HCT116 (cell line): ENCODE measurements at regions not wholly inside any gene's neighbourhood (a gene's known extent, or its start where the extent isn't known, plus 50 kb on each side); places are given as distances from the start of the nearest gene placed in this dataset.

Experiments used
- ATAC-seq: fragments of 200-7000 bp; cut with Tn5 transposase; 2 replicates; pipeline ENCODE4 v1.9.1; 2020; ENCODE audit warnings: mild to moderate bottlenecking, moderate library complexity
- BruUV-seq: library from RNA; stranded (reverse); fragments of 400-500 nt; replicated peaks from 2 replicates; lab custom pipeline; 2021; lab: Mats Ljungman, UMichigan
- CTCF ChIA-PET: fragments of 300-600 bp; sonication (Branson Sonifier 250); formaldehyde crosslinking; loops from one replicate; lab custom pipeline; 2021; ENCODE audit warnings: antibody characterized with exemption; lab: Charles Lee
- POLR2A ChIA-PET: fragments of 300-600, 350-600 bp; sonication (Branson Sonifier 250); formaldehyde crosslinking; loops from one replicate; lab custom pipeline; 2021; ENCODE audit warnings: antibody characterized with exemption; lab: Charles Lee
- RAD21 ChIA-PET, 2 experiments: fragments of 300-600 bp; sonication (Branson Sonifier 250); formaldehyde crosslinking; loops; one replicate each; lab custom pipeline; 2023; ENCODE audit warnings: low total read pairs in 2 of 2; ENCODE audit not compliant: uncharacterized antibody in 2 of 2, unreplicated experiment in 2 of 2, low non-redundant PET in 1 of 2; lab: Charles Lee
- DNase-seq: peaks from one replicate; pipeline ENCODE4 v3.0.0-alpha.2; 2010; ENCODE audit warnings: low read depth, low spot score
- H2AFZ ChIP-seq: fragments of 200-600 bp; shearing (Covaris generic), sonication (generic); 2 replicates; pipeline ENCODE4 v1.6.1; 2017; ENCODE audit warnings: low read depth, mixed run types, mixed read lengths, antibody characterized with exemption, low read length; ENCODE audit not compliant: poor library complexity, severe bottlenecking
- H3K27ac ChIP-seq: 2 replicates; pipeline ENCODE4 v1.5.1; 2012; ENCODE audit warnings: low read depth, low read length
- H3K27me3 ChIP-seq: fragments of 200-600 bp; sonication (generic); 2 replicates; pipeline ENCODE4 v1.6.1; 2016; ENCODE audit warnings: mixed run types, low read length, mixed read lengths; ENCODE audit not compliant: insufficient read depth
- H3K36me3 ChIP-seq, 2 experiments: fragments of 200-500 bp in 1 of 2; fragments of 200-600 bp in 1 of 2; sonication (Bioruptor generic) in 1 of 2; sonication (generic) in 1 of 2; 2 replicates each; pipeline versions ENCODE4 v1.5.1 to v1.6.1; 2014 to 2016; ENCODE audit warnings: low read length in 2 of 2, inconsistent platforms in 1 of 2, mixed read lengths in 1 of 2, mixed run types in 1 of 2; ENCODE audit not compliant: insufficient read depth in 2 of 2, control insufficient read depth in 1 of 2
- H3K4me1 ChIP-seq, 2 experiments: fragments of 200-600 bp in 1 of 2; sonication (generic) in 1 of 2; 2 replicates each; pipeline versions ENCODE4 v1.5.1 to v1.6.1; 2012 to 2017; ENCODE audit warnings: low read length in 2 of 2, inconsistent platforms in 1 of 2, mild to moderate bottlenecking in 1 of 2, mixed read lengths in 1 of 2, mixed run types in 1 of 2, moderate library complexity in 1 of 2; ENCODE audit not compliant: insufficient read depth in 2 of 2, control insufficient read depth in 1 of 2
- H3K4me2 ChIP-seq: fragments of 200-600 bp; sonication (generic); 2 replicates; pipeline ENCODE4 v1.6.1; 2017; ENCODE audit warnings: mixed run types, low read length, mixed read lengths
- H3K4me3 ChIP-seq, 2 experiments: fragments of 200-600 bp in 1 of 2; sonication (generic) in 1 of 2; replicated peaks in 1 of 2; 2 replicates each; pipeline ENCODE4 v1.5.1; 2011 to 2016; ENCODE audit warnings: low read length in 2 of 2, control low read depth in 1 of 2, low read depth in 1 of 2, mild to moderate bottlenecking in 1 of 2, mixed read lengths in 1 of 2, mixed run types in 1 of 2
- H3K79me2 ChIP-seq: fragments of 200-600 bp; sonication (generic); 2 replicates; pipeline ENCODE4 v1.6.1; 2017; ENCODE audit warnings: mild to moderate bottlenecking, mixed run types, low read length, moderate library complexity, mixed read lengths; ENCODE audit not compliant: insufficient read depth
- H3K9ac ChIP-seq: fragments of 200-600 bp; sonication (generic); 2 replicates; pipeline ENCODE4 v1.6.1; 2016; ENCODE audit warnings: low read length, mixed read lengths
- H3K9me2 ChIP-seq: fragments of 200-600 bp; sonication (generic), shearing (Covaris generic); 2 replicates; pipeline ENCODE4 v1.6.1; 2017; ENCODE audit warnings: mixed run types, mild to moderate bottlenecking, moderate library complexity; ENCODE audit not compliant: insufficient read depth
- H3K9me3 ChIP-seq, 2 experiments: fragments of 200-500 bp in 1 of 2; fragments of 200-600 bp in 1 of 2; sonication (Bioruptor generic) in 1 of 2; sonication (generic) in 1 of 2; 2 replicates each; pipeline ENCODE4 v1.6.1; 2014 to 2017; ENCODE audit warnings: low read length in 2 of 2, mixed read lengths in 2 of 2, inconsistent platforms in 1 of 2, low read depth in 1 of 2, mild to moderate bottlenecking in 1 of 2, mixed run types in 1 of 2, moderate library complexity in 1 of 2; ENCODE audit not compliant: control insufficient read depth in 1 of 2, insufficient read depth in 1 of 2
- H4K20me1 ChIP-seq: fragments of 200-600 bp; sonication (generic), shearing (Covaris generic); 2 replicates; pipeline ENCODE4 v1.6.1; 2017; ENCODE audit warnings: mixed run types, mild to moderate bottlenecking, moderate library complexity; ENCODE audit not compliant: insufficient read depth
- ELF1 ChIP-seq: IDR thresholded peaks from 2 replicates; pipeline ENCODE4 v1.6.1; 2012; ENCODE audit warnings: low read depth, borderline replicate concordance
- EZH2 ChIP-seq: fragments of 200-600 bp; sonication (generic); IDR thresholded peaks from 2 replicates; pipeline ENCODE4 v1.6.1; 2017; ENCODE audit warnings: antibody characterized with exemption, mixed run types
- POLR2A ChIP-seq: IDR thresholded peaks from 2 replicates; pipeline ENCODE4 v1.7.0; 2011; ENCODE audit warnings: borderline replicate concordance; ENCODE audit not compliant: insufficient read depth, insufficient read length; ENCODE audit errors: extremely low read depth
- intact Hi-C: fragments of 100-400 bp; cut with micrococcal nuclease; formaldehyde crosslinking; loops from 2 replicates; pipeline ENCODE4 v1.10.0; 2022
- TF ChIP-seq, protein P1 (sequence below), 3 experiments: fragments of 200-600 bp in 1 of 3; sonication (generic) in 1 of 3; IDR thresholded peaks in 2 of 3; conservative IDR thresholded peaks in 1 of 3; 2 replicates each; pipeline ENCODE4 v1.5.1; 2012 to 2017; ENCODE audit warnings: low read depth in 2 of 3, low read length in 2 of 3, antibody characterized with exemption in 1 of 3, borderline replicate concordance in 1 of 3, control low read depth in 1 of 3, mild to moderate bottlenecking in 1 of 3, mixed read lengths in 1 of 3, mixed run types in 1 of 3, moderate library complexity in 1 of 3; ENCODE audit not compliant: insufficient read depth in 1 of 3

DNA sequence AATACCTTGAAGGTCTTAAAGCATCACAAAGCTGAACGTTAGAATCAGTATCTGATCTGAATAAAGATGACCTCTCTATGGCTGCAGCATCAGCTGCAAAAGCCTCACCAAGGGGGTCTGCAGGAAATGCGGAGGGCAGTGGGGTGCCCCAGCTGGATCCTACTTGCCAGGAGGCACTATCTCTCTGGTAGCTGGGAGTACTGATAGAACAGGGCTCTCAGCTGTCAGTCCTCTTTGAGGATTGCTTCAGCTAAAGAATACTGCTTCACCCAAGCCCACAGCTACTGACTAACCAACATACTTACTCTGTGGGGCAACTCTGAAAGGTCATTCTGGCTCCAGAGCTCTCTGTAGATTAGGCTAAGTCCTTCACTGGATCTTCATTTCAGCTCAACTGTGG lies 112.5 kb upstream of the ZFP42 start (continued):
- TF ChIP-seq EZH2 = no peak

DNA sequence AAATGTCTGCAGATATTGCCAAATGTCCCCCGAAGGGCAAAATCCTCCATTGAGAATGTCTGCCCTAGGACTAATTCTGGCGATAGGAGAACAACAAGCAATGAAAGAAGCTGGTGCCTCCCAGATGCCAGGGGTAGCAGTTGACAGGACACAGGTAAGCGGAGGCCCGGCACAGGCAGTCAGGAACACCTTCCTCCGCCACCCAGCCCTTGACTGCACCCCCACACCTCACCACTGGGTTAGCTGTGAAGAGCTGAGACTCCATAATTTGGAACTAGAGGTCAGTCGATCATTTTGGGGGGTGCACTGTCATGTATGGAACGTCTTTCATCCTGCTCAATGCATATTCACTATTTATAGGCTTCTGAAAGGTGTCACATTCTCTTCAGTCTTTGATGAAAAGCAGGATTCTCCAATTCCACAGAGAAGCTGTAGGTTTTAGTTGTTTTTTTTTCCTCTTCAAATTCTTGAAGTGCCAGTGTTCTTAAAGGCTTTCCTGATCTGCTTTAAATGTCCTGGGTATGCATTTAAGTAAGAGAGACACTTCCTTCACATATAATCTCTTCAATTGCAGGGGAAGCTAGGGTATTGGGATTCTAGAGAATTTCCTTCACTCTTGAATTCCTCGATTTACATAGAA lies 111.6 kb upstream of the ZFP42 start:
- no peak overlapping the region for H3K9ac ChIP-seq
- no peak overlapping the region for H3K4me2 ChIP-seq
- ChIA-PET POLR2A (no interaction called here), RAD21 (no interaction called here), CTCF (no interaction called here)
- H3K4me1 ChIP-seq = no peaks in the 10 kb centered on the region
- DNase-seq (no peak), ATAC-seq (no peak)
- intact Hi-C loops = no loop called here
- H2AFZ ChIP-seq = no peak overlapping the region
- no peaks in the 10 kb centered on the region for H4K20me1 ChIP-seq
- no peaks in the 10 kb centered on the region for H3K36me3 ChIP-seq
- H3K27ac ChIP-seq = no peak overlapping the region
- no peak overlapping the region for H3K4me3 ChIP-seq
- H3K9me3 ChIP-seq = no peaks in the 10 kb centered on the region
- no peaks in the 10 kb centered on the region for H3K9me2 ChIP-seq
- no TSS peak for BruUV-seq
- H3K27me3 ChIP-seq = no peaks in the 10 kb centered on the region
- TF ChIP-seq, protein P1, sequence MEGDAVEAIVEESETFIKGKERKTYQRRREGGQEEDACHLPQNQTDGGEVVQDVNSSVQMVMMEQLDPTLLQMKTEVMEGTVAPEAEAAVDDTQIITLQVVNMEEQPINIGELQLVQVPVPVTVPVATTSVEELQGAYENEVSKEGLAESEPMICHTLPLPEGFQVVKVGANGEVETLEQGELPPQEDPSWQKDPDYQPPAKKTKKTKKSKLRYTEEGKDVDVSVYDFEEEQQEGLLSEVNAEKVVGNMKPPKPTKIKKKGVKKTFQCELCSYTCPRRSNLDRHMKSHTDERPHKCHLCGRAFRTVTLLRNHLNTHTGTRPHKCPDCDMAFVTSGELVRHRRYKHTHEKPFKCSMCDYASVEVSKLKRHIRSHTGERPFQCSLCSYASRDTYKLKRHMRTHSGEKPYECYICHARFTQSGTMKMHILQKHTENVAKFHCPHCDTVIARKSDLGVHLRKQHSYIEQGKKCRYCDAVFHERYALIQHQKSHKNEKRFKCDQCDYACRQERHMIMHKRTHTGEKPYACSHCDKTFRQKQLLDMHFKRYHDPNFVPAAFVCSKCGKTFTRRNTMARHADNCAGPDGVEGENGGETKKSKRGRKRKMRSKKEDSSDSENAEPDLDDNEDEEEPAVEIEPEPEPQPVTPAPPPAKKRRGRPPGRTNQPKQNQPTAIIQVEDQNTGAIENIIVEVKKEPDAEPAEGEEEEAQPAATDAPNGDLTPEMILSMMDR (IDR thresholded peaks at IDR 0.05 in 2 of 3, conservative IDR thresholded peaks at IDR 0.05 in 1 of 3; ENCODE audit: borderline replicate concordance in 1 of 3, insufficient read depth in 1 of 3, low read depth in 2 of 3, low read length in 2 of 3) = no peak
- H3K79me2 ChIP-seq = no peaks in the 10 kb centered on the region

DNA sequence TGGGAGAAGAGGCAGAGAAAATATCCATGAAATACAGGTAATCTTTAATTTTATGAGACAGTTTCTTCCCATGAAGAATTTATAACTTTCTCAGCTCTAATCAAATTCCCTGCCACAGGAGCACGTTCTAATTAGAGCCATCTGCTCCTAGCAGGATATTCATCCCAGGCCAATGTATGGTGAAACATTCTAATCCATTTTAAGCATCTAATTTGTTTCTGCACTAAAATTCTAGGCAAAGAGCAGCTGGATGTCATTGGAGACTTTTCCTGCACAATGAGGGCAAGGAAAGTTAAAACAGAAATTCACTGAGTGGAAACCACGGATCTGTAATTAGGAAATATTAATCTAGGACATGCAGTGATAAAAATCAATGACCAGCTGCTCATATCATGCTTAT lies 107.7 kb upstream of the ZFP42 start:
- no peaks in the 10 kb centered on the region for H3K79me2 ChIP-seq
- no peaks in the 10 kb centered on the region for H3K4me1 ChIP-seq
- no peak for DNase-seq
- no peak overlapping the region for H3K4me2 ChIP-seq
- no peaks in the 10 kb centered on the region for H3K9me3 ChIP-seq
- no peaks in the 10 kb centered on the region for H4K20me1 ChIP-seq
- H3K27ac ChIP-seq = no peak overlapping the region
- no peaks in the 10 kb centered on the region for H3K9me2 ChIP-seq
- no peak overlapping the region for H2AFZ ChIP-seq
- H3K4me3 ChIP-seq = no peak overlapping the region
- CTCF ChIA-PET = no interaction called here
- H3K9ac ChIP-seq = no peak overlapping the region
- no peaks in the 10 kb centered on the region for H3K36me3 ChIP-seq
- TF ChIP-seq POLR2A (no peak), ELF1 (no peak)
- TF ChIP-seq, all 23 proteins: peak for 0
- no TSS peak for BruUV-seq
- intact Hi-C loops = no loop called here
- ChIA-PET RAD21 (no interaction called here), POLR2A (no interaction called here)
- H3K27me3 ChIP-seq = no peaks in the 10 kb centered on the region
- ATAC-seq = no peak
